ENCODE measurements at regions not wholly inside any gene's neighbourhood (a gene's known extent, or its start where the extent isn't known, plus 50 kb on each side); places are given as distances from the start of the nearest gene placed in this dataset.

DNA sequence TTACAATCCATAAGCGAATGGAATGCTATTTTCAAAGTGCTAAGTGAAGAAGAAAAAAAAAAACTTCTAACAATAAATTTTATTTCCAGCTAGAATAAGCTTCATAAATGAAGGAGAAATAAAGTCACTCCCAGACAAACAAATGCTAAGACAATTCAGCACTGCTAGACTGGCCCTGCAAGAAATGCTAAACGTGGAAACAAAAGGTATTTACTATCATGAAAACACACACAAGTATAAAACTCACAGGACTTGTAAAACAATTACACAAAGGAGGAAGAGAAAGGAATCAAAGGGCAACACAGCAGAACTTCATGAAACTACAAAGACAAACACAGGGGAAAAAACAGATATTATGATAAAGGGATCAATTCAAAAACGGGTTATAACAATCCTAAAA lies 85.8 kb upstream of the NELL2 start:
- DNase-seq (ENCODE audit: low spot score) = no peak

- peak; percentile 24 for DNase-seq (ENCODE audit: low spot score)
Observed at GRCh38 chr12:44960856-44961255, 84.7 kb upstream of the NELL2 start.

DNA sequence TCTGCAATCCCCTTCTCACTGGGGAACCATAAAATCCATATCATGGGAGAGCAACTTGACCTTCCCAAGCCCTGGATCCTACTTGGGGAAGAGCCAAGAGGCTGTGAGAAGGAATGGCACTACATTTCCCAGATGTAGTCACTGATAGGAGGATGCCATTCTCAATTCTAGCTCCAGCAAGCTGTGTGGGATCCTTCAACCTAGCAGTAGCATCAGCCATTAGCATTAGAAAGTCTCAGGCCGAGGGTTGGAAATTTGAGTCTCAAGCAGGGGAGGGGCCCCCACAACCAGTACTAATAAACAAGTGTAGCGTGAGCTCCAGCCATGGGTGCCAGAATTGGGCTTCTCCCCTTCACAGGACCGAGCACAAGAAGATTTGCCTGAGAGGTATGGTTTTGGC lies 84.3 kb upstream of the NELL2 start:
- DNase-seq (ENCODE audit: low spot score) = no peak

DNA sequence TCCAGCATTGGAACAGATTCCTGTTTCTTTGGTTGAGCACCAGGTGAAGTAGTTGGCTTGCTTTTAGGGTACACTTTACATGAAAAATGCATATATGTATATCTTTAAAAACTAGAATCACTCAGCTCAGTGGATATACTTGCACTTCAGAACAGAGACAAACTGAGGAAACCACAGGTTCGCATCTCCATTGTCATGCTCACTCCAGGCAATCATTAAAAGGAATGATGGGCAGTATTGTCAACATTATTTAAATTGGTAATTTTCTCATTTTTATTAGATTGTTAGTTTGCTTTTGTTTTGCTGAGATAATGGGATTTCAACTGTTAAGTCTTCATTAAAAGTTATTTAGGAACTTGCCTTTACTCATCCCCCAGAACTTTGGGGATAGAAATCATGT lies 71.0 kb upstream of the NELL2 start:
- DNase-seq (ENCODE audit: low spot score) = no peak

DNA sequence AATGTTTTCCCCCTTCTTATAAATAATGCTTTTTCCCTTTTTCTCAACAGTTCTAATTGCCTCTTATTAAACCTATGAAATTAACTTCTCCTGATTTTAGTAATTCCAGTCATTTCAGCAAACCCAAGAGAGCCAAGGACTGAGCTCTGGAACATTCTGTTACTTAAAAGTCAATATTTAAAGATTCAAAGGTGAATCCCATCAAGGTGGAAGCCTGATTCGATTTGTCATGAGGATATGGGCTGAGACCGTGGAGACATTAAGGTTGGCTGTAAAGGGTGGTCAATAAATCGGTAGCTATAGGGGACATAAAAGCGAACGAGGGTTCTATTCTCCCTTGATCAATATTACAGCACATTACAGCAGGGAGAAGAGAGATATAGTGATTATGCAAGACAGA lies 66.6 kb upstream of the NELL2 start:
- DNase-seq (ENCODE audit: low spot score) = no peak

- DNase-seq (ENCODE audit: low spot score) = peak; percentile 86
Observed at GRCh38 chr12:44930972-44931600, 55.0 kb upstream of the NELL2 start.

- DNase-seq (ENCODE audit: low spot score) = no peak
Observed at GRCh38 chr12:44929236-44929885, 53.2 kb upstream of the NELL2 start.
